GM21576 (cell line): ENCODE measurements at regions not wholly inside any gene's neighbourhood (a gene's known extent, or its start where the extent isn't known, plus 50 kb on each side); places are given as distances from the start of the nearest gene placed in this dataset.

Experiments used
- ATAC-seq: cut with Tn5 transposase; IDR thresholded peaks from one replicate; pipeline ENCODE4 v1.9.1; 2021; ENCODE audit warnings: mild to moderate bottlenecking, moderate library complexity; ENCODE audit not compliant: unreplicated experiment

- ATAC-seq, result no peak
These were observed 60.3 kb upstream of the EML4 start for GRCh38 chr2:42108852-42109251.

- ATAC-seq, result no peak
These were observed 59.1 kb upstream of the EML4 start for GRCh38 chr2:42109959-42110640.

DNA sequence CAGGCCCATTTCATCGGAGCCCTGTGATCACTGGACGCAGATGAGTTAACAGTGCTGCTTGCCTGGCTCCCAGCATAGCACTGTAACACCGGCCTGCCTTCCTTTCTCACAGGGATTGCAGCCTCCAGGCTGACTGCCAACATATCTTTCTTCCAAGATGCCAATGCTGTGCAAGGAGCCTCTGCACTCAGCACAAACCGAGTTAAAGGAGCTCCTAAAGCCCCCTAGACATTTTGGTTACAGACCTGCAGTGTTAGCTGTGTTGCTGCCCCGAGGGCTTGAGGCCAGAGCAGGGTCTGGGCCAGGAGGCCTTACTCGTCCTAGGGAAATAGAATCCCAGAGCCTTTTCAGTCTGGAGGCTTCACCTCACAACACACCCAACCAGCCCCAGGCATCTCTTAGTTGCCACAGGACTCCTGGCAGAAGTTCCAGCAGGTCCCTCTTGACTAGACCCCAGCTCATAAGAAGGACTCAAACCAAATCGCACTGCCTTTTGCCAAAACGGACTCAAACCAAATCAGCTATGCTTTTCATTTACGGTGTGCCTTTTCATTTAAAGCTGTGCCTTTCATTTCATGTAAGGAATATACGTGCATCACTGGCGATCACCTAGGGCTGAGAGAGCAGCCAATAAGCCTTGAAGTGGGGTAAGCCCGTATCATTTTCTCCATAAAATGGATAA lies 58.4 kb upstream of the EML4 start:
- no peak for ATAC-seq

GRCh38 chr2:42112418-42112817 lies 56.7 kb upstream of the EML4 start:
- no peak for ATAC-seq

DNA sequence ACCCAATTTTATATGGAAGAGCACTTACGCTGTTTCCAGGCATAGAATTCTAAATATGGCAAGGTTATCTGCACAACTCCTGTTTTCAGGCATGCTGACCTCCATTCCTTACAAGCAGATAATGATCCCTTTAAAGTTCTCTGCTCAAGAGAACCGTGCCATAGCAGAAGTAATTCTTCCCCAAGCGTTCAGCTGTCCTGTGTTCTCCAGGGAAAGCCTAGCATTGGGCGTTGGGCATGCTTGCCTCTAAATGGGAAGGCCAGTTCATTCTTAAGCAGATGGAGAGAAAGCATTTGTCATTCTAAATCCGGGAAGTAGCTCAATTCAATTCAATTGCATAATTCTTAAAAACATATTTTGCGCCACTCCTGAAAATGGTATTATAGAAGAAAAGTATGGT lies 55.7 kb upstream of the EML4 start:
- ATAC-seq, result no peak

GRCh38 chr2:42114091-42114490 lies 55.1 kb upstream of the EML4 start:
- no peak for ATAC-seq

DNA sequence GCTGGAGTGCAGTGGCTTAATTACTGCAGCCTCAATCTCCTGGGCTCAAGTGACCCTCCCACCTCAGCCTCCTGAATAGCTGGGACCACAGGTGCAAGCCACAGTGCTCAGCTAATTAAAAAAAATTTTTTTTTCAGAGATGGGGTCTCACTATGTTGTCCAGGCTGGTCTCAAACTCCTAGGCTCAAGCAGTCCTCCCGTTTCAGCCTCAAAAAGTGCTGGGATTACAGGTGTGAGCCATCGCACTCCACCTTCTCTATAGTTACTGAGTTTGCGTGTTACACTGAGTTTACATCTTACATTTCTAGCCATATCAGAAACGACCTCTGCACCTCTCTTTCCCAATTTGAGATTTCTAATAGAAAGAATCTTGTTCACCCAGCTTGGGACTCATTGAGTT lies 53.6 kb upstream of the EML4 start:
- no peak for ATAC-seq

GRCh38 chr2:42116195-42117181 lies 52.7 kb upstream of the EML4 start:
- ATAC-seq, result no peak

DNA sequence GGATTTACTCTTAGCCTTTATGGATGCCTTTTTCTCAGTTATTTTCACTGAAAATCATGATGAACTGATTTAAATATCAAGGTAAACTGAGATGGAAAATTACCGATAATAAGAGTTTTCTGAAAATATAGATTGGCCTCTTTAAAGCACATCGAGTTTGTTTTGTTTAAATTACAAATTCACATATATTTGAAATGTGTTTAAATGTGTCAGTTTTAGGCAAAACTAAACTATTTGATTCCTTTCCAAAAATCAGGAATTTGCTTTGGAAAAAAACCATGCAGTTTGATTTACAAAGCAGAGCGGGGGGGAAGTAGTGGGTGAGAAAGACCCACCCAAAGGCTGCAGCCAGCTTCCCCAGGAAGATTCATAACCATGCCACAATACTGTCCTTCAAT lies 52.0 kb upstream of the EML4 start:
- ATAC-seq, result no peak

GRCh38 chr2:42117923-42118753 lies 51.0 kb upstream of the EML4 start:
- ATAC-seq, result peak; percentile 96

GRCh38 chr2:42118754-42119569 lies 50.2 kb upstream of the EML4 start:
- ATAC-seq, result no peak
